ENCODE measurements at regions not wholly inside any gene's neighbourhood (a gene's known extent, or its start where the extent isn't known, plus 50 kb on each side); places are given as distances from the start of the nearest gene placed in this dataset.
"Not testable (repeated sequence)": the region's sequence is repeated elsewhere in the genome, so short reads cannot be mapped to it uniquely, and the experiment has no call there.

DNA sequence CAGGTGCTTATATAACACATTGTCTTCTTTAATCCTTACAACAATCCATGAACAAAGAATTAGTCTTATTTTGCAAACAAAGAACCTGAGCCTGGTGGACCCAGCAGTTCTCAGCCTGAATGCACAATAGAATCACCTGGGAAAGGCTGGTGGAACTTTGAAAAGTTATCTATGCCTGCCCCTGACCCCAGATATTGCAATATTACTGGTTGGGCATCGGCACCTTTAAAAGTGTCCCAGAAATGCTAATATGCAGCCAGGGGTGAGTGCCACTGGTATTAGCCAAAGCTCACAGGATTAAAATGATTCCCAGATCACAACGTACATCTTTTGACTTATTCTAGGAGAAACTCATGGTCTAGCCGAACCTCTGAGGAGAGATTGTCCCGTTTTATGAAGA is 268.8 kb downstream of the KLF5 start:
- in situ Hi-C loops (cut with HindIII; ENCODE audit: low sequenced_read_pairs): no loop called here

DNA sequence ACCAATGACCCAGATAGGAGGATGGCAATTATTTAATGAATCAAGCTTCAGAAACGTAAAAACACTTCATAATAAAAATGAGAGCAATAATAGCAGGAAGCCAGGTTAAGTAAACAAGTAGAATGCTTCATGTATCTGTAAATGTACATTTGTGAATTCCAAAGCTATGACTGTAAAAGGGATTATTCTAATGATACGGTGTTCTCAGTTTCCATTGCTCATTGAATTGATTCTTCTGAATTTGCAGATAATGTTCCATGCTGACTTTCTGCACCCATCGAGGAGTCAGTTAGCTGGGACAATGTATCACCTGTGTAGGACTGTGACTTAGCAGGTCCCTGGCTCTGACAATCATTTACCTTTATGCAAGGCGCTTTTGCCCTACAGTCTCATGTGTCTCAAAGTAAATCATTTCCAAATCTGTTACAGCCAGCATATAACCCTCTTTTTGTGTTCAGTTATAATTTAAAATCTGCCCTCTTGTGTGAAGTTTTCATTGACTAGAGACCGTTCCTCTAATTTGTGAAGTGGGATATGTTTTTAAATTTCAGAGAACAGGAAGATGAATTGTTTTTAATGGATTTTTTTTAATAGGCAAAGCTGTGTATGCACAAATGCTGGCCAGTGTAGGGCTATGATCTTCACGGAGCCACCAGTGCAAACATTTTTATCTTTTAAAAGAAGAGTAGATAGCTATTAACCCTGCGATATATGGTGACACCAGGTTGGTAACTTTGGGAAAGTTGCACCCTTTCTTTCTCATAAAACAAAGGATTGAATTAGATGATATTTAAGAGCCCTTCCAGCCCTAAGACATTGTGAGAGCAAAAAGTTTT is 267.1 kb downstream of the KLF5 start:
- in situ Hi-C loops (cut with HindIII; ENCODE audit: low sequenced_read_pairs): no loop called here

DNA sequence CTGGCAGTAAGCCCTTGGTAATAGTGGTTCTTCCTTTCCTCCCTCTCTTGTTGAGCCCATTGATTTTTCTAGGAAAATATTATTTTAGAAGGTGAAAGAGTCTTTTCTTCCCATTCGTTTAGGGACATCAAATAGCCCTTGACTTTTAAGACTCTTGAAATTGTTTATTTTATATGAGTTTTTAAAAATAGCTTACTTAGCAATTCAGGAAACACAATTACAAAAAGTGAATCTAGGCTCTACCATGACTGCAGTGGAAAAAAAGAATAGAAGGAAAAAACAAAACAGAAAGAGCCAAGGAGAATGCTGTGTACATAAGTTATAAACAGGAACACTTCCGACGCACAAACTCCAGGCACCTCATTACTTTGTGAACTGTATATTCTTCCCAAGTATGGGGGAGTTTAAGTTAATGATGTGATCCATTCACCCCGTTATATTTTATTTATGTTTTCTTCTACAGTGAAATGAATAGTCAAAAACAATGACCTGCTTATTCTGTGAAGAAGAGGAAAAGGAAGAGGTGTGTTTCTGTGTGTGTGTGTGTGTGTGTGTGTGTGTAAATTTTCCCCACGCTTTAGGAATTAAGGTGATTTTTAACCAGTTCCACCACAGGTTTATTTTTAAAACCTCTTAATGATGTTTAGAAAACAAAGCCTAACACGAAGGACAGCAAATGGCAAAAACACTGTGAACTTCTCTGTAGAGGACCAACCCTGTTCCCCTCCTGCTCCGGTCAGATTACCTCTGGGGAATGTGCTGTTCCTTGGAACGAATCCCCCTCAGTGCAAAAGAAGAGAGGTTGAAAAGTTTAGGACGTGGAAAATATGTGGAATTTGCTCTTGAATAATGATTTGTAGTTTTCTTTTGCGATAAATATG is 266.3 kb downstream of the KLF5 start:
- in situ Hi-C loops (cut with HindIII; ENCODE audit: low sequenced_read_pairs): no loop called here

DNA sequence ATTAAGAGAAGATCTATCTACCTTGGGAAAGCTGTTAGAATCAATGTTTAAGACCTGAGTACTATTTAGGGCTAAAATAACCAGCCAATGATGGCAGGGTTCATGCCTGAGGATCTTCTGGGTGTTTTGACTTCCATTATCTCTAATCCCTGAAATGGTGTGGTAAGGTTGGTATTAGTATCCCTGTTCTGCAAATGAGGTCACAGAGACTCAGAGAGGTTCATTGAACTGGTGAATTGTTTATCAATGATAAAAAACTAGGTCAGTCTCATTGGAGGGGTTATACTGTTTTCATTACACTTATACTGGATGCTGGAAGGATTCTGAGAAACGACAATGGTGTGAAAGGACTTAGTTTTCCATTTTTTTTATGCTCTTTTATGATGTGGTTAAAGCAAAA is 264.8 kb downstream of the KLF5 start:
- in situ Hi-C loops (cut with HindIII; ENCODE audit: low sequenced_read_pairs): no loop called here

DNA sequence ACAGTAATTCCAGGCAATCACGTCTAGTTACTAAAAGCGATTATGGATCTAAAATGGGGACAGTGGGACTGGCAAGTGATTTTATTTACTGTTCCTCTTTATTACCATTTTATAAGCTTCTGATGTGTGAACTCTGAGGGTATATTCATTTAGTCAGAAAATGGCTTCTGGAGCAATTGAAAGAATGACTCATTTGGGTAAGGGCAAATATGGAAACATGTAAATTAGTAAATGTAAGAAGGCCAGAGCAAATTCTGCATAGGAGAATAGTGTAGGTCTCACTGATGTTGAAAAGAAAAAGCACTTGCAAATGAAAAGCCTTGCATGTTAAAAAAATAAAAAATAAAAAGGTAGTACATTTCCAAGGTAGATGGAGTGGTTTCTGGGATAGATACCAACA is 262.2 kb downstream of the KLF5 start:
- in situ Hi-C loops (cut with HindIII; ENCODE audit: low sequenced_read_pairs): no loop called here

DNA sequence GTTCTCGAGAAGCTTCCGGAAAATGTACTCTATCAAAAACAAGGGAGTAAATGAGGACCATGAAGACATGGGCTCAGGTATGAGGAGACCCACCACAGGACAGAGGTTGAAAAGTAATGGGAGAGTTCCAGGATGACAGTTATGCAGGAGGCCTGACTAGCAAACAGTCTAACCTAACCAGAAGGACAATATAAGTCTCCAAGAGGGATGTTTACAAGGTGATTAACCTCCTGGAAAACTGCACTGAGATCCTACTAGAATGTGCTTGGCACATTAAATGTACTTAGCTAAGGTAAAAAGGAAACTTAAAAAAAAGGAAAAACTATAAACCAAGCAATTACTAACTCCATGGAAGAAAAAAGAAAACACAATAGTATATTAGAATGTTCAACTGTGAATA is 258.3 kb downstream of the KLF5 start:
- in situ Hi-C loops (cut with HindIII; ENCODE audit: low sequenced_read_pairs): no loop called here

DNA sequence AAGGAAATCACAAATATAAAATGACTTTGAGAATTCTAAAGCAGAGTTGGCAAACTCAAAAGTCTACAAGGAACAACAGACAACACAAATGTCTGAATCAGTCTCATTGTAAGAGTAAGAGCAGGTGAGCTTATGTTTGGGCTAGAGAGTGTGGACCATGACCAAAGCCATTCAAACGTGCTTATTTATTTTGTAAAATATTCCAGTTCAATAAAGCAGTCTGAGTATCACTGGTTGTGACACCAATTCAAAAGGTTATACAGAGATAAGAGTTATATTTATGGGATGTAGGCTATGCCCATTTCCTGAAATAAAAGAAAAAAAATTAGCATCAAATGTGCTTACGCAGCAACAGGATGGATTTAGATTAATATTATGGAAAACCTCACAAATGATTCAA is 251.6 kb downstream of the KLF5 start:
- in situ Hi-C loops (cut with HindIII; ENCODE audit: low sequenced_read_pairs): no loop called here

DNA sequence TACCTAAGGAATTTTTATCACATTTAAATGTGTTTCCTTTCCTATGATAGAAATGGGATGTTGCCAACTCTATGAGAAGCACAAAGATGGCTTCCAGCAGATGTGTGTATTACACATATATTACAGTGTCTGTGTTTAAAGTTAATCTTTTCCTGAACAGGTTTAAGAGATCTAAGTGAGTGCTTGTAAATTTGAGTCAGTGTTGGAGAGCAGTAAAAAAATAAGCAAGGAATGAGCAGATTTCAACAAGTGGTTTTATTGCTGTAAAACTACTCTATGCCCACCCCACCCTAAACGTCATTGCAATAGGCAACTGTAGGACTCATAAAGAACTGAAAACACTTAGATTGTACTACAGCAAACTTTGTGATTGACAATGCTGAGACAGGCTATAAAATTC is 248.7 kb downstream of the KLF5 start:
- in situ Hi-C loops (cut with HindIII; ENCODE audit: low sequenced_read_pairs): no loop called here

DNA sequence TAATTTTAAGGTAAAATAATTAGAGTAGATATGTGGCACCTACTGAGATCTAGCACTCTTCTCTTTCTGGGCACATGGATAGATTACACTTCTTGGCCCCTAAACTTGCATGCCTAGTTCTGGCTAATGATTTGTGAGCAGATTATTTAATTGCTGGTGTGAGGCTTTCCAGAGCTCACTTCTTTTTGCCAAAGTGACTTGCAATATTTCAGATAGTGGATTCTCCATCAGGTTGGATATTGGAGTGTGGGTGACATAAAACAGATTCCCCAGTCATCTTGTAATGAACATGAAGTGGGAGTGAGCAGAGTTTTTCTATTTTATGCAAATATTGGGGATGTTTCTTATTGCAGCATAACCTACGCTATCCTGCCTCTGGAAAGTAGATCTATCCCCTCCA is 247.9 kb downstream of the KLF5 start:
- in situ Hi-C loops (cut with HindIII; ENCODE audit: low sequenced_read_pairs): no loop called here

DNA sequence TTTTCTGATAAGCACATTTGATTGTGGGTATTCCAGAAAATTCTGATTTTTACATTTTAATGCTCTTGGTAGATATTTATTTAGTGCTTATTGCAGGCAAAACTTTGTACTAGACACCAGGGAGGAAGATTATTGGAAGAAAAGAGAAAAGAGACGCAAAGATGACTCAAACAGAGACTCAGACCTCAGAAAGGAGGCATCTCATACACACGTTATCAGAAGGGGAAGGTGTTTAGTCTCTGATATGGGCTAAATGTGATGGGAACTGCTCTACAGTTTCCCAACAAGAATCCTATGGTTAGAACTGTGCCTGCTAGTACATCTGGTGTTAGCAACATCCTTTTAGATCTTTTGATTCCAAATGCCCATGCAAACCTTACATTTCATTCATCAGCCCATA is 245.6 kb downstream of the KLF5 start:
- in situ Hi-C loops (cut with HindIII; ENCODE audit: low sequenced_read_pairs): no loop called here

DNA sequence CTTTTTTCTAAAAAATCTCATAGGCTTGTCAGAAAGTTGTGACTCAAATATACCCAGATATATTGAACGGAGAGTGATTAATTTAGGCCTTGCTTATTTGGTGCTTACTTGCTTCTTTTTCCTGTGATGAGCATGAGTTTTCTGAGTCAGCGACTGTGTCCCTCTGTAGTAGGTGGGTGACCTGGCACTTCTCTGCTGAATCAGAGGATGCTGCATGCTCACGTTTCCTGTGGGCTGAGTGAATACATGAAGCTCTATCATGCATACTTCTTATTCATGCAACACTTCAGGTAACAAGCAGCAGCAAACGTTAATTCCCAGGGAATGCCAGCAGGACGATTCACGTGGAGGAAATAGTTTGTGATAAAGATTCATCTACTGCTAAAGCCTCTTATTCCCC is 245.0 kb downstream of the KLF5 start:
- in situ Hi-C loops (cut with HindIII; ENCODE audit: low sequenced_read_pairs): no loop called here

DNA sequence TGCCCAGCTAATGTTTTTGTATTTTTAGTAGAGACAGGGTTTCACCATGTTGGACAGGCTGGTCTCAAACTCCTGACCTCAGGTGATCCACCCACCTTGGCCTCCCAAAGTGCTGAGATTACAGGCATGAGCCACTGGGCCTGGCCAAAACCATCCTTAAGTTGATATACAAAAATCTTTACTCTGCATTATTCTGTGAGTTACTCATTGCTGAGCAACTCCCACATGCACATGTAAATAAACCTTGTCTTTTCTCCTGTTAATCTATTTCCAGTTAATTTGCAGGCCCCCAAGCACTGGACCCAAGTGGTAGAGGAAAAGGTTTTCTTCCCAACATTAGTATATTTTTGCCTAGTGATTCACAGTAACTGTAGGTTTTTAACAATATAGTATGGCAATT is 242.8 kb downstream of the KLF5 start:
- in situ Hi-C loops (cut with HindIII; ENCODE audit: low sequenced_read_pairs): not testable (repeated sequence)

DNA sequence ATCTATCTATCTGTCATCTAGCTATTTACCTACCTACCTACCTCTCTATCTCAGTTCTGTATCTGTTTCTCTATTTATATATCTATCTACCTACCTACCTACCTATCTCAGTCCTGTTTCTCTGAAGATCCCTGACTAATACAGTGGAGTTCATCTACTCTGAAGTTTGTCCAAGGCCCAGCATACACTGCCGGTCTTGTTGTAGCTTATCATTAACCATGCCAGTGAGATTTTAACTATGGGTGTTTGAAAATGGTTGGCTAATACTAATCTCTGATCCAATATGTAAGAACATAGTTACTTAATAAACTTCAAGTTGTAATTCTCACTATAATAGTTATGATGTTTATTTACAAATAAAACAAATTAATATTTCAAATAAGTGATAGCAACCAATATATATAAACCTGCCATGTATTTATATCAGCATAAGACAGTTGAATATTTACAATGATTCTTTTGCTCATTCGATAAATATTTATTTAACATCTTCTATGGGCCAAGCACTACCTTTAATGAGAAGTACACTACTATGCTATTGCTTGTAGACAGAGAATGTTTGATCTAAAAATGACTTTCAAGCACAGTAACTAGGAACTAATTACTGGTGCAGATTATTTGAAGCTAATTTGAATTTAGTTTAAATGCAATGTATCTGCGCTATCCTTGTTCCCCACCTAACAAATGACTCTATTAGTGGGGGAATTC is 242.1 kb downstream of the KLF5 start:
- in situ Hi-C loops (cut with HindIII; ENCODE audit: low sequenced_read_pairs): no loop called here

DNA sequence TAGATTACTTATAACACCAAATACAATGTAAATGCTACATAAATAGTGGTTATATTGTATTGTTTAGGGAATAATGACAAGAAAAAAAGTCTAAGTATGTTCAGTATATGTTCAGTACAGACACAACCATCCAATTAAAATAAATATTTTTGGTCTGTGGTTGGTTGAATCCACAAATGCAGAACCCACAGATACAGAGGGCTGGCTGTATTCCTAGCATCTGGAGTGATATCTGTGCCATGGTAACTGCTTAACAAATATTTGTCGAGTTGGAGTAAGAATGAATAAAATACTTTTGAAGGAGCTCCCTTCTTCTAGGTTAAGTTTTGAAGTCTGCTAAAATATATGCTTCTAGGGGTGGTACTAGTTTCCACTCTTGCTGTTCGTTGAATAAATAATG is 241.0 kb downstream of the KLF5 start:
- in situ Hi-C loops (cut with HindIII; ENCODE audit: low sequenced_read_pairs): no loop called here

DNA sequence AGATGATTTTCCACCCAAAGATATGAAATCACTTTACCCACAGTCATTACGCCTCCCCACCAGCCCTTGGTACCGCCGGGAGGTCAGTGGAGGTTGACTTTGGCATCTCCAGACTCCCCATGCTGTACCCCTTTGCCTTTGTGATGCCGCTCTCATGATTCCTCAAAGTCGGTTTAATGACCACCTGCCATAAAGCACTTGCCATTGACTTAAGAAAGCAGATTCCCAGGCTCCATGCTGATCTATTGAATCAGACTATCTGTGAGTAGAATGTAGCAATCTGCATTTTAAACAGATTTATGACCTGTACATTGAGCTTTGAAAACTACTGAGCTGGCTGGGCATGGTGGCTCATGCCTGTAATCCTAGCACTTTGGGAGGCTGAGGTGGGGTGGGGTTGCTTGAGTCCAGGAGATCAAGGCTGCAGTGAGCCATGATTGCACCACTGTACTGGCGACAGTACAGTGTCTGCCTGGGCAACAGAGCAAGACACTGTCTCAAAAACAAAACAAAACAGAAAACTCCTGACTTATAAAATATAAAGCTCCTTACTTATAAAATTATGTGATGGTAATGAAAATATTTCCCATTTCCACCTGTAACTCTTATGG is 235.2 kb downstream of the KLF5 start:
- in situ Hi-C loops (cut with HindIII; ENCODE audit: low sequenced_read_pairs): no loop called here

DNA sequence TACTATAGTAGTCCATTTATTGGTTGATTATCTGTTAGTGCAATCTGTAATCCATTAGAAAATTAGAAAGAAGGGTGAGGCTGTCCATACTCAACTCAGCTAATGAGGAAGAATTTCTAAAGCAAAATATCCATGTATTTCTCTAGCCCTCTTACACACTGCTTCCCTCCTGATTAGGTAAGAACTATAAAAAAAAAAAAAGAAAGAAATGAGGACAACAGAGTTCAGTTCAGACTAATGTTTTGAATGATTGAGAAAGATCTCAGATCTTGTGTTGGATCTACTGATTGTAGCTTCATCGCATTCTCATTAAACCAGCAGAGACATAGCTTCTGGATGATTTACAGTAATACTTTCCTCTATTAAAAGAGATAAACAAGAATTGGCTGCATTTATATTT is 233.3 kb downstream of the KLF5 start:
- in situ Hi-C loops (cut with HindIII; ENCODE audit: low sequenced_read_pairs): no loop called here

DNA sequence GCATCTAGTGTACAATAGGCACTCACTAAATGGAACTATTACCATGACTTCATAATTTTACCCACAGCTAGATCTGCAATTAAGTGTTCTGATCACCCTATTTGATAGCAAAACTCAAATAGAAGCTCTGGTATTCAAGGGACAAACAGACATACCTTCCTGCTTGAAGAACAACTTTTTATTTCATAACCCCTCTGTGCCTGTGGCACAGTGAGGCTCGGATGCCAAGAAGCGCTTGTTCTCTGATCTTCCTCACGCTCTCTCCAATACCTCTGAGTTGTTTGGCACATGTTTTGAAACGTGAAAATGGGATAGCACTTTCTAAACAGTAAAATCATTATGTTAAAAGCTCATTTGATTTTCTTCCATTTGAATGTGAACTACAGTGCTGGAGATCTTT is 232.0 kb downstream of the KLF5 start:
- in situ Hi-C loops (cut with HindIII; ENCODE audit: low sequenced_read_pairs): no loop called here

DNA sequence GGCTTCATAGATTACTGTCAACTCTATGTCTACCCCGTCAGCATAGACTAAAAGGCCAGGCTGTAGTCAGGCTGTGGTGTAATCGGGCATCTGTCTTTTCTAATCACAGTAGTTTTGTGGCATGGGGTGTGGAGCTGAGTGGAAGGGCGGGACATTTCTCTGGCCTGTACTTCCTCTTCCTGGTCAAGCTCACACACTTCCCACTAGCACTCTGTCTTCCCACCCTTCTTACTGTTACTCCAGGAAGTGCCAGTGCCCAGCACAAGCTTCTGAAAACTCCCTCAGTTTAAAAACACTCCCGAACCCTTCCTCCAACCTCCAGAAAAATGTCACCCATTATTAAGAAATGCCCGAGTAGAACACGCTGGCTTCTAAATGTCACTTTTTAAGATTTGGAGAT is 229.8 kb downstream of the KLF5 start:
- in situ Hi-C loops (cut with HindIII; ENCODE audit: low sequenced_read_pairs): no loop called here

DNA sequence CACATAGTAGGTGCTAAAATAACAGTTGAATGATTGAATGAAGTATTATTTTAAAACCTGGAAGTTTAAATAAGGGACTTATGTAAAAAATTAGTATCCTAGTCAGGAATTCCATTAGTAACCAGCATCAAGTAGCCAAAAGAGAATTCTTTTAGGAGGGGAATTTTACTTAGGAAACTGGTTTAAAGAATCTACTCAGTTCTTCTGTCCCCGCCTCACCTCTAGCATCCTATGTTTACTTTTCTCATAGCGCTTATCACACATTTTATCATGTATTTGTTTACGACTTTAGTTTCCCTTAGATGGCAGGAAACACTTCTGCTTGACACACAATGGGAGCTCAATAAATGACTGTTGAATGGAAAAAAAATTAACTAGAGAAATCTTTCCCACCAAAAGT is 229.0 kb downstream of the KLF5 start:
- in situ Hi-C loops (cut with HindIII; ENCODE audit: low sequenced_read_pairs): no loop called here

DNA sequence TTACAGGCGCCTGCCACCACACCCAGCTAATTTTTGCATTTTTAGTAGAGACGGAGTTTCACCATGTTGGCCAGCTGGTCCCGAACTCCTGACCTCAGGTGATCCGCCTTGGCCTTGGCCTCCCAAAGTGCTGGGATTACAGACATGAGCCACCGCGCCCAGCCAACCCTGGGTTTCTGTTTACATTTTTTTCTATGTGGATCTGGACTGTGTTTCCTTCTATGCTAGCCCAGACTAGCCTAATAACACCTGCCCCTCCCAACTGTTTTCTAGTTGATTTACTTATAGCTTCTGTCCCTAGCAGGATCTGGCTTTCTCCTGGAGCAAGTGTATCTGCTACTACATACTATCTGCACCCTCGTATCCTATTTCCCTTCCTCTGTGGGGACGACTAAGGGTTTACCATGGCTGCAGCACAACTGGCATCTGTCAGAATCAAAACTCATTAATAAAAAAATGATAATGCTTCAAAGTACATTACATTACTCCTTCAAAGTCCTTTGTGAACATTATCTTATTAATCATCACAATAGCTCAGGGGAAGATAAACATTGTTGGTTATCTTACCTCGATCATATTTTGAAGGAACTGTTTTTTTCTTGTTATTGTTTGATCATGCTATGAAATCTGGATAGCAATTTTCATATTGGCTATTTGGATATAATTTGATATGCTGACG is 228.3 kb downstream of the KLF5 start:
- in situ Hi-C loops (cut with HindIII; ENCODE audit: low sequenced_read_pairs): no loop called here

DNA sequence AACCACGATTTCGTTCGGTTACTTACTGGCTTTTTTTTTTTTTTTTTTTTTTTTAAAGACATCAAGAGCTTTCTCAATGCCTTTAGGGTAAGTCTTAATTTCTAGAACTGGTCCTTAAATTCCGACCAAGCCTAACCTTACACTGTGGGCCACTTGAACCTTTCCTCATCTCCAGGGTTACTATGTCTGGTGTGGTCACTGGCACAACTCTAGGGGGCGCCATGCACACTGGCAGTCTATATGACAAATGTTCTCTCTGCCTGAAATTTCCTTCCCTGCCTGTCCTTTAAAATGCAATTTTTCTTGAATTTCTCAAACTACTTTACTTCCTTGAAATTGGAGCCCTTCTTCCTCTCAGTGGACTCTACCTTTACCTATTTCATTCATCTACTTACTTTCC is 227.4 kb downstream of the KLF5 start:
- in situ Hi-C loops (cut with HindIII; ENCODE audit: low sequenced_read_pairs): no loop called here
